ENCODE measurements at regions not wholly inside any gene's neighbourhood (a gene's known extent, or its start where the extent isn't known, plus 50 kb on each side); places are given as distances from the start of the nearest gene placed in this dataset.

GRCh38 chr21:39061766-39062165, 121.5 kb downstream of the PSMG1 start:
- no peaks in the 10 kb centered on the region for H3K36me3 ChIP-seq
- H3K4me1 ChIP-seq = no peaks in the 10 kb centered on the region
- DNase-seq = no peak
- no peak overlapping the region for H3K4me3 ChIP-seq (ENCODE audit: low read depth, low read length)
- no peak for TF ChIP-seq CTCF (IDR thresholded peaks at IDR 0.05; ENCODE audit: low read depth, low read length)
- peaks cover 3% of the 10 kb centered on the region; the same call in 1 of the 2 replicates for H3K27me3 ChIP-seq
- no peaks in the 10 kb centered on the region for H3K9me3 ChIP-seq

- no peak for DNase-seq
These were observed 122.7 kb downstream of the PSMG1 start for GRCh38 chr21:39060485-39061083.

GRCh38 chr21:39057121-39057520, 126.1 kb downstream of the PSMG1 start:
- H3K4me3 ChIP-seq (ENCODE audit: low read depth, low read length) = no peak overlapping the region
- H3K36me3 ChIP-seq = no peaks in the 10 kb centered on the region
- no peaks in the 10 kb centered on the region for H3K4me1 ChIP-seq
- H3K27me3 ChIP-seq = no peaks in the 10 kb centered on the region
- no peak for DNase-seq
- TF ChIP-seq CTCF (IDR thresholded peaks at IDR 0.05; ENCODE audit: low read depth, low read length) = no peak
- H3K9me3 ChIP-seq = no peaks in the 10 kb centered on the region

More at GRCh38 chr21:39060485-39061083, 122.7 kb downstream of the PSMG1 start:
- H3K27me3 ChIP-seq = peaks cover 2% of the 10 kb centered on the region; the same call in 1 of the 2 replicates
- no peaks in the 10 kb centered on the region for H3K4me1 ChIP-seq
- no peaks in the 10 kb centered on the region for H3K9me3 ChIP-seq
- TF ChIP-seq CTCF (IDR thresholded peaks at IDR 0.05; ENCODE audit: low read depth, low read length) = no peak
- no peak overlapping the region for H3K4me3 ChIP-seq (ENCODE audit: low read depth, low read length)
- H3K36me3 ChIP-seq = no peaks in the 10 kb centered on the region

- Histone ChIP-seq H3K9me3 (no peaks in the 10 kb centered on the region), H3K4me3 (ENCODE audit: low read depth, low read length) (no peak overlapping the region), H3K36me3 (no peaks in the 10 kb centered on the region), H3K27me3 (no peaks in the 10 kb centered on the region), H3K4me1 (no peaks in the 10 kb centered on the region)
- DNase-seq = no peak
- no peak for TF ChIP-seq CTCF (IDR thresholded peaks at IDR 0.05; ENCODE audit: low read depth, low read length)
These were observed 126.6 kb downstream of the PSMG1 start for GRCh38 chr21:39056636-39057035.

- Histone ChIP-seq H3K9me3 (no peaks in the 10 kb centered on the region), H3K4me1 (no peaks in the 10 kb centered on the region), H3K4me3 (ENCODE audit: low read depth, low read length) (no peak overlapping the region), H3K36me3 (no peaks in the 10 kb centered on the region), H3K27me3 (no peaks in the 10 kb centered on the region)
- no peak for DNase-seq
- no peak for TF ChIP-seq CTCF (IDR thresholded peaks at IDR 0.05; ENCODE audit: low read depth, low read length)
These were observed 128.0 kb downstream of the PSMG1 start for GRCh38 chr21:39055167-39055767.

GRCh38 chr21:39054066-39054465, 129.2 kb downstream of the PSMG1 start:
- Histone ChIP-seq H3K4me3 (ENCODE audit: low read depth, low read length) (no peak overlapping the region), H3K4me1 (no peaks in the 10 kb centered on the region), H3K27me3 (no peaks in the 10 kb centered on the region), H3K36me3 (no peaks in the 10 kb centered on the region), H3K9me3 (no peaks in the 10 kb centered on the region)
- no peak for DNase-seq
- no peak for TF ChIP-seq CTCF (IDR thresholded peaks at IDR 0.05; ENCODE audit: low read depth, low read length)

Measured in BE2C (cell line).